ENCODE measurements at regions not wholly inside any gene's neighbourhood (a gene's known extent, or its start where the extent isn't known, plus 50 kb on each side); places are given as distances from the start of the nearest gene placed in this dataset.
"Not testable (repeated sequence)": the region's sequence is repeated elsewhere in the genome, so short reads cannot be mapped to it uniquely, and the experiment has no call there.

DNA sequence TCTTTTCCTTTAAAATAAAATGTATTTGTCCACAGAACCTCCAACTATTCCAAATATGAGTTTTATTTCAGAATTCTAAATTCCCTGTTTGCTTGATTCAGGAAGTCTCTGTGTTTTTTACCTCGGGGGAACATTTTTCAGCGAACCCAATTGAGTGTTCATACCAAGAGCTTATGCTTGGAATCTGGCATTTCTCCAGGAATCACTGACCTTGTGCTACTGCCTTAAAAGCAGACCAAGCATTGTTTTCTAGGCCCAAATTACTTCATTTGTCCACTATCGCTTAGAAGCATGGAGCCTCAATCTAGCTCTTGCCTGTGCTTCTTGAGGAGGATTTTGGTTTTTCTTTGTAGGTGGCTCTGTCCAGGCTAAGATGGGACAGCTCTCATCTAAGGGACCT, 59.4 kb downstream of the EBLN1 start:
- no peak overlapping the region for H3K4me3 ChIP-seq (ENCODE audit: low read length)
- DNase-seq, result no peak
- no peaks in the 10 kb centered on the region for H3K4me1 ChIP-seq (ENCODE audit: control insufficient read depth, insufficient read depth, low read length)
- no CpG with 5 or more reads among the region's 3 CpGs for WGBS (ENCODE audit: insufficient coverage, low lambda C conversion rate)
- no peaks in the 10 kb centered on the region for H3K36me3 ChIP-seq (ENCODE audit: control insufficient read depth, insufficient read depth, low read length)
- H3K9me3 ChIP-seq (ENCODE audit: control insufficient read depth, low read depth, low read length), result no peaks in the 10 kb centered on the region
- H3K27ac ChIP-seq (ENCODE audit: low read length), result no peak overlapping the region
- no peaks in the 10 kb centered on the region for H3K27me3 ChIP-seq (ENCODE audit: control insufficient read depth, insufficient read depth, low read length)

DNA sequence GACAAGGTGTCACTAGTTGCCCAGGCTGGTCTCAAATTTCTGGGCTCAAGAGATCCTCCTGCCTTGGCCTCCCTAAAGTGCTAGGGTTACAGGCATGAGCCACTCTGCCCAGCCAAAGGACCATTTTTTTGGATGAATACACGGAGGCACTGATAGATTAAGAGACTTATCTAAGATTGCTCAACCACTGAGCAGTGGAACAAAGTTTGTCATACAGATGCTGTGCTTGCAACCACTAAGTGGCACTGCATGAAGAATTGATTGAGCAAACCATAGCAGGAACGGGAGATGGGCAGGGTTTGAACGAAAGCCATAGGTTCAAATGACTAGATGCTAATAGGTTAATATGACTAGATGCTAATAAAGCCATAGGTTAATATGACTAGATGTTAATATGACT, 61.1 kb downstream of the EBLN1 start:
- H3K27me3 ChIP-seq (ENCODE audit: control insufficient read depth, insufficient read depth, low read length), result no peaks in the 10 kb centered on the region
- no peaks in the 10 kb centered on the region for H3K9me3 ChIP-seq (ENCODE audit: control insufficient read depth, low read depth, low read length)
- H3K36me3 ChIP-seq (ENCODE audit: control insufficient read depth, insufficient read depth, low read length), result no peaks in the 10 kb centered on the region
- DNase-seq, result no peak
- H3K27ac ChIP-seq (ENCODE audit: low read length), result no peak overlapping the region
- WGBS (ENCODE audit: insufficient coverage, low lambda C conversion rate), result 40% methylated on average over 1 of the region's 3 CpGs
- H3K4me3 ChIP-seq (ENCODE audit: low read length), result no peak overlapping the region
- no peaks in the 10 kb centered on the region for H3K4me1 ChIP-seq (ENCODE audit: control insufficient read depth, insufficient read depth, low read length)

- Histone ChIP-seq H3K9me3 (ENCODE audit: control insufficient read depth, low read depth, low read length) (no peaks in the 10 kb centered on the region), H3K36me3 (ENCODE audit: control insufficient read depth, insufficient read depth, low read length) (no peaks in the 10 kb centered on the region), H3K4me3 (ENCODE audit: low read length) (no peak overlapping the region), H3K27ac (ENCODE audit: low read length) (no peak overlapping the region), H3K27me3 (ENCODE audit: control insufficient read depth, insufficient read depth, low read length) (no peaks in the 10 kb centered on the region), H3K4me1 (ENCODE audit: control insufficient read depth, insufficient read depth, low read length) (no peaks in the 10 kb centered on the region)
- WGBS (ENCODE audit: insufficient coverage, low lambda C conversion rate), result 100% methylated on average over 1 of the region's 1 CpG
- no peak for DNase-seq
These were observed 65.4 kb downstream of the EBLN1 start for GRCh38 chr10:22152403-22152802.

DNA sequence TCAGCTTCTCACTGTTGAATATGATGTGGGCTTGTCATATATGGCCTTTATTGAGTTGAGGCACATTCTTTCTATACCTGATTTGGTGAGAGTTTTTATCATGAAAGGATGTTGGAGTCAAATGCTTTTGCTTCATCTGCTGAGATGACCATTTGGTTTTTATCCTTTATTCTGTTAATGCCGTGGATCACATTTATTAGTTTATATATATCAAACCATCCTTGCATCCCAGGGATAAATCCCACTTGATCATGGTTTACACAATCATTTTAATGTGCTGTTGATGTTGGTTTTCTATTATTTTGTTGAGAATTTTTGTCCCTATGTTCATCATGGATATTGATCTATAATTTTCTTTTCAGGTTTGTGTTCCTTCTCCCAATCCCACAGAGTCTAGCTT, 67.0 kb downstream of the EBLN1 start:
- no peaks in the 10 kb centered on the region for H3K9me3 ChIP-seq (ENCODE audit: control insufficient read depth, low read depth, low read length)
- H3K27ac ChIP-seq (ENCODE audit: low read length), result no peak overlapping the region
- H3K27me3 ChIP-seq (ENCODE audit: control insufficient read depth, insufficient read depth, low read length), result no peaks in the 10 kb centered on the region
- H3K36me3 ChIP-seq (ENCODE audit: control insufficient read depth, insufficient read depth, low read length), result no peaks in the 10 kb centered on the region
- no peak for DNase-seq
- H3K4me1 ChIP-seq (ENCODE audit: control insufficient read depth, insufficient read depth, low read length), result no peaks in the 10 kb centered on the region
- 80% methylated on average over 1 of the region's 1 CpG for WGBS (ENCODE audit: insufficient coverage, low lambda C conversion rate)
- no peak overlapping the region for H3K4me3 ChIP-seq (ENCODE audit: low read length)

DNA sequence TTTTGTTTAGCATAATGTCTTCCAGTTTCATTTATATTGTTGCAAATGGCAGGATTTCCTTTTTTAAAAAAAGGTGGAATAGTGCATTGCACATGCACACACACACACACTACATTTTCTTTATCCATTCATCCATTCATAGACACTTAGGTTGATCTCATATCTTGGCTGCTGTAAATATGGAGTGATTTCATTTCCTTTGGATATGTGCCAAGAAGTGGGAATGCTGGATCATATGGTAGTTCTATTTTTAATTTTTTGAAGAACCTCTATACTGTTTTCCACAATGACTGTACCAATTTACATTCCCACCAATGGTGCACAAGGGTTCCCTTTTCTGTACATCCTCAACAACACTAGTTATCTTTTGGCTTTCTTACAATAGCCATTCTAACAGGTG, 68.9 kb downstream of the EBLN1 start:
- Histone ChIP-seq H3K9me3 (ENCODE audit: control insufficient read depth, low read depth, low read length) (no peaks in the 10 kb centered on the region), H3K36me3 (ENCODE audit: control insufficient read depth, insufficient read depth, low read length) (no peaks in the 10 kb centered on the region), H3K27ac (ENCODE audit: low read length) (no peak overlapping the region), H3K27me3 (ENCODE audit: control insufficient read depth, insufficient read depth, low read length) (no peaks in the 10 kb centered on the region), H3K4me1 (ENCODE audit: control insufficient read depth, insufficient read depth, low read length) (no peaks in the 10 kb centered on the region), H3K4me3 (ENCODE audit: low read length) (no peak overlapping the region)
- peak in 1 of 2 donors; percentile 4 for DNase-seq

- H3K36me3 ChIP-seq (ENCODE audit: control insufficient read depth, insufficient read depth, low read length); H3K27ac ChIP-seq (ENCODE audit: low read length); H3K4me3 ChIP-seq (ENCODE audit: low read length); H3K27me3 ChIP-seq (ENCODE audit: control insufficient read depth, insufficient read depth, low read length); H3K4me1 ChIP-seq (ENCODE audit: control insufficient read depth, insufficient read depth, low read length); H3K9me3 ChIP-seq (ENCODE audit: control insufficient read depth, low read depth, low read length); DNase-seq: not testable (repeated sequence)
- no CpG with 5 or more reads among the region's 2 CpGs for WGBS (ENCODE audit: insufficient coverage, low lambda C conversion rate)
These were observed 71.9 kb downstream of the EBLN1 start for GRCh38 chr10:22145873-22146272.

DNA sequence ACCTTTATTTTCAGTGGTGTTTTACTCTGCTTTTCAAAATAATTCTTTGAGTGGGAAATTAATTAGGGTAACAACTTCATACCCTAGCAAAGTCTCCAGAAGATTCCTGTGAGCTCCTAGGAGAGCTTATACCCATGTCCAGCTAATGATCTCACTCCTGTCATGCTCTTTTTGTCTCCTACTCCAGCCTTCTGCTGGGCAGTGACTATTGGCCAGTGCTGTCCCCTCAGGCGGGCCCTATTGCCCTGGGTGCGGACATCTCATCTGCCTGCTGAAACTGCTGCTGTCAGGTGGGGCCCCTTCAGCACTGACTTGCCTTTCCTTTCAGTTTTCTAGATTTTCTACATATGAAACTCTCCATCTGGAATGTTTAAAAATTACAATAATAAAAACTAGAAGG, 80.3 kb downstream of the EBLN1 start:
- no peaks in the 10 kb centered on the region for H3K4me1 ChIP-seq (ENCODE audit: control insufficient read depth, insufficient read depth, low read length)
- no peak overlapping the region for H3K27ac ChIP-seq (ENCODE audit: low read length)
- H3K9me3 ChIP-seq (ENCODE audit: control insufficient read depth, low read depth, low read length), result no peaks in the 10 kb centered on the region
- DNase-seq, result no peak
- no peaks in the 10 kb centered on the region for H3K36me3 ChIP-seq (ENCODE audit: control insufficient read depth, insufficient read depth, low read length)
- no peaks in the 10 kb centered on the region for H3K27me3 ChIP-seq (ENCODE audit: control insufficient read depth, insufficient read depth, low read length)
- WGBS (ENCODE audit: insufficient coverage, low lambda C conversion rate), result no CpG with 5 or more reads among the region's 2 CpGs
- no peak overlapping the region for H3K4me3 ChIP-seq (ENCODE audit: low read length)

DNA sequence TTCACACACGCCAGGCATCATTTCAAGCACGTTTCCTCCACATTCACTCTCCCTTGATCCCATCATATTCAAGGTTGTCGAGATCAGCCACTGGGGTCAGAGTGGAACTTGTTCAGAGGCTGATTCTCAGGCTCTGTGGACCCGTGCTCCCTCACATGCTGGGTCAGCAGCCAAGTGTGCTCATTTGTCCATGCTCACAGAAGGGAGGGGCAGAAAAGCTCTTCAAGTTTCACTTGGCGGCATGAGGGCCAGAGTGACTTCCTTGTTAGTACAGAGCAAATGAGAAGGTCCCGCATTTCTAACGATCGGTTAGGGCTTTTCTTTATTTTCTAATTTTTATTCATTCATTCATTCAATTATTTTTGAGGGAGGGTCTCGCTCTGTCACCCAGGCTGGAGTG, 82.2 kb downstream of the EBLN1 start:
- no peak for DNase-seq
- 93% methylated on average over 3 of the region's 9 CpGs for WGBS (ENCODE audit: insufficient coverage, low lambda C conversion rate)
- Histone ChIP-seq H3K27me3 (ENCODE audit: control insufficient read depth, insufficient read depth, low read length) (no peaks in the 10 kb centered on the region), H3K9me3 (ENCODE audit: control insufficient read depth, low read depth, low read length) (no peaks in the 10 kb centered on the region), H3K36me3 (ENCODE audit: control insufficient read depth, insufficient read depth, low read length) (no peaks in the 10 kb centered on the region), H3K4me1 (ENCODE audit: control insufficient read depth, insufficient read depth, low read length) (no peaks in the 10 kb centered on the region), H3K4me3 (ENCODE audit: low read length) (no peak overlapping the region), H3K27ac (ENCODE audit: low read length) (no peak overlapping the region)

DNA sequence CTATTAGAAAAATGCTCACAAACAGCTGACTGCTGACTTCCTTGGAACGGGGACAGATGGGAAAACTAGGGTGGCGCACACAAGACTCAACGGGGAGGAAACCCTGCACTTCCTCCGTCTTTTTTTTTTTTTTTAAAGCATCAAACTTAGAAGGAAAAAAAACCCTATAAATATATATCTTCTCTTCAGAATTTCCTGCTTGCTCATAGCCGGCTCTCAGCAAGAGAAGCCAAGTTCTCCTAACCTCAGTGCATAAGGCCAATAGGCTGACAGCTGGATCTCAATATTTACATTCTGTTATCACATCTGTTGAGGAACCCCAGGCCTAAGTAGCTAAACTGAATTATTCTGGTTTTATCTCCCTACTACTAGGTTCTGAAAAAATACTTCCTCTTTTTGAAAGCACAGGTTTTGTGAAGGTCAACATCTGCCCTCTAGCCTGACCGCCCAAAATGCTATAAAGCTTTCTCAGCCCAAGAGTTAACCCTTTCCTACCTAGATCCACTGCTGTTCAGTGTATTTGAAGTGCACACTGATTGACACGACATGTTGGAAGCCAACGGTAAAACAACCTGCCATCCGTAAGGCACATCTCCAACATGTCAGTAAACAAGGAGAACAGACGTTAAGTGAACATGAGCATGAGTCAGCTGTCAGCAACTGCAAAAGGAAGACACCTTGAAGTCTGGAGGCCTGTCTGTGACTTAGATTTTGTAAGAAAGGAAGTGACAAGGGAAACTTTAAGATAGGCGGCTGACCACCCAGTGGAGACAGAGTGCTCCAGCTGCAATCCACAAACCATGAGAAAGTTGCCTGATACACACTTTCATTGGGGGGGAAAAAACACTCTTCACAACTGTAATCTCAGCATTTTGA, 83.8 kb downstream of the EBLN1 start:
- Histone ChIP-seq H3K27ac (ENCODE audit: low read length) (no peak overlapping the region), H3K4me1 (ENCODE audit: control insufficient read depth, insufficient read depth, low read length) (no peaks in the 10 kb centered on the region), H3K9me3 (ENCODE audit: control insufficient read depth, low read depth, low read length) (no peaks in the 10 kb centered on the region), H3K4me3 (ENCODE audit: low read length) (no peak overlapping the region), H3K27me3 (ENCODE audit: control insufficient read depth, insufficient read depth, low read length) (no peaks in the 10 kb centered on the region), H3K36me3 (ENCODE audit: control insufficient read depth, insufficient read depth, low read length) (no peaks in the 10 kb centered on the region)
- DNase-seq, result peak; percentile 27 to 30
- 66% methylated on average over 4 of the region's 11 CpGs for WGBS (ENCODE audit: insufficient coverage, low lambda C conversion rate)

DNA sequence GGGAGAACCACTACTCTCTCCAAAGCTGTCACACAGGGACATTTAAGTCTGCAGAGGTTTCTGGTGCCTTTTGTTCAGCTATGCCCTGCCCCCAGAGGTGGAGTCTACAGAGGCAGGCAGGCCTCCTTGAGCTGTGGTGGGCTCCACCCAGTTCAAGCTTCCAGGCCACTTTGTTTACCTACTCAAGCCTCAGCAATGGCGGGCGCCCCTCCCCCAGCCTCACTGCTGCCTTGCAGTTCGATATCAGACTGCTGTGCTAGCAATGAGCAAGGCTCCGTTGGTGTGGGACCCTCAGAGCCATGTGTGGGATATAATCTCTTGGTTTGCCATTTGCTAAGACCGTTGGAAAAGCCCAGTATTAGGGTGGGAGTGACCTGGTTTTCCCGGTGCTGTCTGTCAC, 87.0 kb downstream of the EBLN1 start:
- H3K4me3 ChIP-seq (ENCODE audit: low read length); H3K27ac ChIP-seq (ENCODE audit: low read length); H3K4me1 ChIP-seq (ENCODE audit: control insufficient read depth, insufficient read depth, low read length); H3K27me3 ChIP-seq (ENCODE audit: control insufficient read depth, insufficient read depth, low read length); H3K9me3 ChIP-seq (ENCODE audit: control insufficient read depth, low read depth, low read length); H3K36me3 ChIP-seq (ENCODE audit: control insufficient read depth, insufficient read depth, low read length); DNase-seq: not testable (repeated sequence)
- WGBS (ENCODE audit: insufficient coverage, low lambda C conversion rate), result no CpG with 5 or more reads among the region's 6 CpGs

- not testable (repeated sequence) for H3K36me3 ChIP-seq (ENCODE audit: control insufficient read depth, insufficient read depth, low read length); H3K9me3 ChIP-seq (ENCODE audit: control insufficient read depth, low read depth, low read length); H3K27me3 ChIP-seq (ENCODE audit: control insufficient read depth, insufficient read depth, low read length); H3K4me1 ChIP-seq (ENCODE audit: control insufficient read depth, insufficient read depth, low read length); DNase-seq; H3K27ac ChIP-seq (ENCODE audit: low read length); H3K4me3 ChIP-seq (ENCODE audit: low read length)
- WGBS (ENCODE audit: insufficient coverage, low lambda C conversion rate), result no CpG with 5 or more reads among the region's 22 CpGs
These were observed 88.2 kb downstream of the EBLN1 start for GRCh38 chr10:22129612-22130011.
